H1 (cell line): ENCODE measurements at regions not wholly inside any gene's neighbourhood (a gene's known extent, or its start where the extent isn't known, plus 50 kb on each side); places are given as distances from the start of the nearest gene placed in this dataset.

Experiments used
- CHD2 ChIP-seq: IDR thresholded peaks from 2 replicates; pipeline ENCODE4 v1.6.1; 2012; ENCODE audit warnings: low read length, improper control_type of control experiment
- EZH2 ChIP-seq: fragments of 200-600 bp; sonication (generic); IDR thresholded peaks from 2 replicates; pipeline ENCODE4 v1.7.1; 2012; ENCODE audit warnings: low read depth, mild to moderate bottlenecking, moderate library complexity, low read length, inconsistent platforms; ENCODE audit not compliant: severe bottlenecking
- TEAD4 ChIP-seq: IDR thresholded peaks from 2 replicates; pipeline ENCODE4 v1.6.1; 2012; ENCODE audit warnings: low read depth, low read length, inconsistent platforms, mixed read lengths
- ZNF274 ChIP-seq: IDR thresholded peaks from 2 replicates; pipeline ENCODE4 v1.7.0; 2012; ENCODE audit warnings: low read length, borderline replicate concordance; ENCODE audit errors: extremely low read depth

DNA sequence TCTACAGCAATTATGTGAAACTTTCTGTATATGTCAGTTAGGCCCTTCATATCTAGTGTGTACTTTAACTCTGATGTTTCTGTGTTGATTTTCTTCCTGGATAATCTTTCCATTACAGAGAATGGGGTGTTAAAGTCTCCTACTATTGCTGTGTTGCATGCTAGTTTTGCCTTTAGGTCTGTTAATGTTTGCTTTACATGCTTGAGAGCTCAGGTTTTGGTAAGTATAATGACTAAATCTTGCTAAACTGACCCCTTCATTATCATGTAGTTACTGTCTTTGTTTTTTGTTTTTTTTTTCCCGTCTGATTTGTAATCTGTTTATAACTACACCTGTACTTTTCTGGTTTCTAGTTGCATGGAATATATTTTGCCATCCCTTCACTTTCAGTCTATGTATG lies 63.6 kb upstream of the UGT2B15 start (continued):
- no peak for TF ChIP-seq ZNF274
- no peak for TF ChIP-seq CHD2
- no peak for TF ChIP-seq EZH2
- TF ChIP-seq TEAD4 = no peak
- TF ChIP-seq, all 59 proteins: peak for 0
